Heart left ventricle (tissue), 16 donors: ENCODE measurements at regions not wholly inside any gene's neighbourhood (a gene's known extent, or its start where the extent isn't known, plus 50 kb on each side); places are given as distances from the start of the nearest gene placed in this dataset.
A peak's percentile ranks its signal among the peaks of the same experiment; 100 is the strongest.

ENCODE experiments used
- ATAC-seq, 4 donors: fragments of 200-7000 bp; cut with Tn5 transposase; one replicate each; pipeline ENCODE4 v1.9.1; 2020 to 2022; ENCODE audit warnings: moderate library complexity in 4 of 4, mild to moderate bottlenecking in 3 of 4, moderate number of reproducible peaks in 1 of 4
- DNase-seq, 5 donors: peaks; one replicate each; pipeline ENCODE4 v3.0.0-alpha.2; 2020
- H3K27ac ChIP-seq, 12 donors: fragments of 200-600 bp; sonication (generic) in 4 of 12; one replicate each; pipeline versions ENCODE4 v1.5.0 to v1.8.0; 2016 to 2022; ENCODE audit warnings: mild to moderate bottlenecking in 2 of 12
- H3K27me3 ChIP-seq, 9 donors: fragments of 200-600 bp; sonication (generic) in 2 of 9; one replicate each; pipeline versions ENCODE4 v1.5.1 to v1.8.0; 2016 to 2022; ENCODE audit warnings: mild to moderate bottlenecking in 3 of 9
- H3K36me3 ChIP-seq, 9 donors: fragments of 200-600 bp; sonication (generic) in 2 of 9; one replicate each; pipeline versions ENCODE4 v1.5.0 to v1.8.0; 2018 to 2022; ENCODE audit warnings: mild to moderate bottlenecking in 2 of 9
- H3K4me1 ChIP-seq, 12 donors: fragments of 200-600 bp; sonication (generic) in 4 of 12; one replicate each; pipeline versions ENCODE4 v1.5.0 to v1.8.0; 2016 to 2022; ENCODE audit warnings: mild to moderate bottlenecking in 3 of 12
- H3K4me3 ChIP-seq, 12 donors: fragments of 200-600 bp; sonication (generic) in 4 of 12; one replicate each; pipeline versions ENCODE4 v1.5.0 to v1.8.0; 2017 to 2022; ENCODE audit warnings: mild to moderate bottlenecking in 9 of 12, moderate library complexity in 4 of 12
- H3K9me3 ChIP-seq, 12 donors: fragments of 200-600 bp; sonication (generic) in 4 of 12; one replicate each; pipeline versions ENCODE4 v1.5.0 to v1.8.0; 2016 to 2022; ENCODE audit warnings: mild to moderate bottlenecking in 1 of 12
- POLR2A ChIP-seq, 2 donors: fragments of 450-650 bp; IDR thresholded peaks; one replicate each; pipeline ENCODE4 v1.6.1; 2017; ENCODE audit warnings: antibody characterized with exemption in 2 of 2, mild to moderate bottlenecking in 2 of 2, moderate library complexity in 2 of 2
- WGBS, 4 donors: extraction: QIAGEN DNeasy Blood & Tissue Kit in 2 of 4; methylation state at CpG; one replicate each; pipeline versions ENCODE4 v1.1.5 to v1.1.7; 2013 to 2018; 5-methylcytosine and 5-hydroxymethylcytosine counted together
- intact Hi-C, 10 donors: fragments of 100-400 bp; cut with DNase I; formaldehyde crosslinking; loops; one replicate each; pipeline versions ENCODE4 v1.11.1 to v1.14.2; 2022
- TF ChIP-seq, protein P1 (sequence below), 12 donors: fragments of 200-600 bp; sonication (generic) in 4 of 12; IDR thresholded peaks; one replicate each; pipeline versions ENCODE4 v1.5.0 to v1.8.0; 2018 to 2022; ENCODE audit warnings: antibody characterized with exemption in 12 of 12, mild to moderate bottlenecking in 5 of 12
- donor health status: ischemic (EF 13 %, LVEDD 7.1; RV severe dilation, severe dysfunction).
- donor health status: healthy with polysubstance abuse.
- donor health status: DM: no; HTN: yes; CAD: no.
- donor health status: DM: no; HTN: no; CAD: no.
- donor health status: ischemic (EF 25% LVEDD 6.9; RV normal size, moderate dysfunction).
- donor health status: ischemic (EF 25% LVEDD 5.7; RV mildly dilated, moderate dysfunction).
- donor health status: healthy.
- donor health status: DM: yes; HTN: yes; CAD: no.
- donor health status: ischemic (EF 35%, LVEDD 5.7; RV mildly dilated, moderate dysfunction).
- donor health status: nonischemic (EF 11% LVEDD 7.7; RV severe dilation, severe dysfunction).
- donor health status: DM: yes; HTN: yes; CAD: no.
- donor health status: PGD.
- donor health status: ischemic (EF 29% LVEDD 5.4; RV normal size, mild dysfunction).
- donor health status: nonischemic (EF 23%, LVEDD 6.1; RV moderate dilation, normal function).

DNA sequence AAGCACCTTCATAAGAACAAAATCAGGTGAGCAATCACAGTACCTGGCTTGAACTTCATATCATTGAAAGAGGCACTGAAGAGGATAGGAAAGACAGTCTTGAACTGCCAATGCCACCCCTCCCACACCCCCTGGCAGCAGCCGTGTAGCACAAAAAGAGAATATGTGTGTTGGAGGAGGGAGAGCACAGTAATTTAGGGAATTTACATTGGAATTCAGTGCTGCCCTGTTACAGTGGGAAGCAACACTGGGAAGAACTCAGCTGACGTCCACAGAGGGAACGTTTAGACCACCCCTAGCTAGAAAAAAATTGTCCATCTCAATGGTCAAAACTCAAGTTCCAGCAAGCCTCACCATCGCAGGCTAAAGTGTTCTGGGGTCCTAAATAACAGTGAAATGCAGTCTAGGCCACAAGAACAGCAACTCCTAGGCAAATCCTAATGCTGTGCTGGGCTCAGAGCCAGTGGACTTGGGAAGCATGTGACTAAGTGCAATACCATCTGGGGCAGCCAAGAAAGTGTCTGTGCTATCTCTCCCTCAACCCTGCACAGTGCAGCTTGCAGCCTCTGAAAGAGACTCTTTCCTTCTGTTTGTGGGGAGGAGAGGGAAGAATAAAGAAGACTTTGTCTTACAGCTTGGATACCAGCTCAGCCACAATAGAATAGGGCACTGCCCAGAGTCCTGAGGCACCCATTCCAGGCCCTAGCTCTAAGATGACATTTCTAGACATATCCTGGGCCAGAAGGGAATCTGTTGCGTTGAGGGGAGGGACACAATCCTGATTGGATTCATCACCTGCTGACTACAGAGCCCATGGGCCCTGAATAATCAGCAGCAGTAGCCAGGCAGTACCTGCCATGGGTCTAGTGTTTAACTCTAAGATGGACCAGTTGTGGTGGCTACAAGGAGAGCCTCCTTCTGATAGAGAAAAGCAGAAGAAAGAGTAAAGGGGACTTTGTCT, 62.1 kb upstream of the VLDLR start:
- H3K9me3 ChIP-seq, result peaks cover 0 to 30% (median 3%) of the 10 kb centered on the region in 12 donors
- H3K27ac ChIP-seq, result peak overlapping the region; percentile 73 to 91 (median 84)
- TF ChIP-seq, protein P1, sequence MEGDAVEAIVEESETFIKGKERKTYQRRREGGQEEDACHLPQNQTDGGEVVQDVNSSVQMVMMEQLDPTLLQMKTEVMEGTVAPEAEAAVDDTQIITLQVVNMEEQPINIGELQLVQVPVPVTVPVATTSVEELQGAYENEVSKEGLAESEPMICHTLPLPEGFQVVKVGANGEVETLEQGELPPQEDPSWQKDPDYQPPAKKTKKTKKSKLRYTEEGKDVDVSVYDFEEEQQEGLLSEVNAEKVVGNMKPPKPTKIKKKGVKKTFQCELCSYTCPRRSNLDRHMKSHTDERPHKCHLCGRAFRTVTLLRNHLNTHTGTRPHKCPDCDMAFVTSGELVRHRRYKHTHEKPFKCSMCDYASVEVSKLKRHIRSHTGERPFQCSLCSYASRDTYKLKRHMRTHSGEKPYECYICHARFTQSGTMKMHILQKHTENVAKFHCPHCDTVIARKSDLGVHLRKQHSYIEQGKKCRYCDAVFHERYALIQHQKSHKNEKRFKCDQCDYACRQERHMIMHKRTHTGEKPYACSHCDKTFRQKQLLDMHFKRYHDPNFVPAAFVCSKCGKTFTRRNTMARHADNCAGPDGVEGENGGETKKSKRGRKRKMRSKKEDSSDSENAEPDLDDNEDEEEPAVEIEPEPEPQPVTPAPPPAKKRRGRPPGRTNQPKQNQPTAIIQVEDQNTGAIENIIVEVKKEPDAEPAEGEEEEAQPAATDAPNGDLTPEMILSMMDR (IDR thresholded peaks at IDR 0.05), result peak in 1 of 12 donors; percentile 7
- TF ChIP-seq POLR2A (IDR thresholded peaks at IDR 0.05), result peak in 1 of 2 donors; percentile 16
- H3K4me1 ChIP-seq, result peaks cover 3 to 33% (median 22%) of the 10 kb centered on the region in 12 donors
- DNase-seq (peak; percentile 80 to 95 (median 89)), ATAC-seq (peak; percentile 98 to 99 (median 99))
- intact Hi-C loops, result loop anchor here in 2 of 10 donors (2.0 to 5.0 kb wide), 3 partner anchors 58 to 63 kb away; partner anchors contain the start of gene VLDLR (in 1 of the 2)
- 7 to 19% (median 15%) methylated on average over 5 of the region's 5 CpGs for WGBS, 4 donors
- H3K4me3 ChIP-seq, result peak overlapping the region in 1 of 12 donors; percentile 15
- no peaks in the 10 kb centered on the region for H3K27me3 ChIP-seq
- H3K36me3 ChIP-seq, result no peaks in the 10 kb centered on the region

DNA sequence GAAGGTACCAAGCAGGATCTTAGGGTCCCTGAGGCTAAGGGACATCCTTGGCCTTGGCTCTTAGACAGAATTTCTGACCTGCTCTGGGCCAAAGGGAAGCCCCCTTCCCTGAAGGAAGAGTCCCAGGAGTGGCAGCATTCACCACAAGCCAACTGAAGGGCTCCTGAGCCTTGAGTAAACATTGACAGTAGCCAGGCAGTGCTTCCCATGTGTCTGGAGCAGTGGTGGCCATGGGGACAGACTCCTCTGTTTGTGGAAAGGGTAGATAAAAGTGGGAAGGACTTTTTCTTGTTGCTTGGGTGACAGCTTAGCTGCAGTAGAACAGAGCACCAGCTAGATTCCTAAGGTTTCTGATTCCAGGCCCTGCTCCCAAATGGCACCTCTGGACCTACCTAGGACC, 61.4 kb upstream of the VLDLR start:
- no peaks in the 10 kb centered on the region for H3K27me3 ChIP-seq
- TF ChIP-seq, protein P1 (IDR thresholded peaks at IDR 0.05), result no peak
- TF ChIP-seq POLR2A (IDR thresholded peaks at IDR 0.05), result no peak
- peak overlapping the region; percentile 73 to 91 (median 84) for H3K27ac ChIP-seq
- DNase-seq, result no peak
- peaks cover 0 to 30% (median 3%) of the 10 kb centered on the region in 12 donors for H3K9me3 ChIP-seq
- H3K36me3 ChIP-seq, result no peaks in the 10 kb centered on the region
- peak; percentile 18 to 54 (median 38) for ATAC-seq
- no peak overlapping the region for H3K4me3 ChIP-seq
- intact Hi-C loops, result loop anchor here in 2 of 10 donors (2.0 to 5.0 kb wide), 2 partner anchors 57 to 63 kb away; no protein-coding TSS in a partner anchor
- H3K4me1 ChIP-seq, result peaks cover 3 to 36% (median 23%) of the 10 kb centered on the region in 12 donors

DNA sequence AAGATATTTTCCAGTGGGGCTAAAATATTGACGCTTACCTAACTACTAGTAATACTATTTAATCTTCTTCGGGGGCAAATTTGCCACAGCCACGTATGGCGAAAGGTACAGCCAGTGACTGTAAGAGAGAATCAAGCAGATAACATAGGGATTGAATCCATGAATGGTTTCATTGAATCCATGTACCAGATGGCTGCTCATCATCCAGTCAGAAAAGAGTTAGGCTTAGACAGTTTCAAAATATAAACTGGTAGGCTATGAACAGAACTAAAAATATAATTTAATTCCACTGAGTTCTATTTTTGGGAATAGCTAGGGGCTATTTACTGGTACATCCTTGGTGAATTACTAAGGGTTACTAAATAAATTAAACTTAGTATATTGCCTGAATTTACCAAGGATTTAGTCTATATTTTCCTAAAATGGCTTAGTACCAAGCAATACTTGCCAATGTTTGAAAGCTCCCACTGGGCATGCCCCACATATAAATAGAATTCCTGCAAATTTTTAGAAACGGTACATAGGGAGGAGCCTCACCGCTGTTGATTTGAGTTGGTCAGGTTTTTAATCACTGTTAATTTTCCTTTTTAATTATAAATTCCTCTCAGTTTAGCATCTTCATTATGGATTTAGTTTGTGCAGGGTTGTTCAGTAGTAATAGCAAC, 55.8 kb upstream of the VLDLR start:
- Histone ChIP-seq H3K9me3 (peaks cover 0 to 16% (median 0%) of the 10 kb centered on the region in 12 donors), H3K4me1 (peaks cover 0 to 55% (median 20%) of the 10 kb centered on the region in 12 donors), H3K4me3 (no peak overlapping the region), H3K27me3 (no peaks in the 10 kb centered on the region), H3K36me3 (no peaks in the 10 kb centered on the region), H3K27ac (peak overlapping the region in 9 of 12 donors; percentile 0 to 83 (median 40))
- WGBS, 4 donors, result 70 to 77% (median 74%) methylated on average over 6 of the region's 6 CpGs
- DNase-seq (no peak), ATAC-seq (no peak)
- no peak for TF ChIP-seq POLR2A (IDR thresholded peaks at IDR 0.05)
- TF ChIP-seq, protein P1 (IDR thresholded peaks at IDR 0.05), result no peak
- intact Hi-C loops, result loop anchor here in 4 of 10 donors (5.0 kb wide), 3 partner anchors 56 to 74 kb away; partner anchors contain the start of gene VLDLR (in 3 of the 4)
